ENCODE measurements at regions not wholly inside any gene's neighbourhood (a gene's known extent, or its start where the extent isn't known, plus 50 kb on each side); places are given as distances from the start of the nearest gene placed in this dataset.

- TF ChIP-seq USF1 (IDR thresholded peaks at IDR 0.05) (no peak), TCF12 (IDR thresholded peaks at IDR 0.05; ENCODE audit: low read depth) (no peak), REST (IDR thresholded peaks at IDR 0.05; ENCODE audit: low read depth) (no peak), EP300 (IDR thresholded peaks at IDR 0.05; ENCODE audit: borderline replicate concordance) (no peak), EGR1 (IDR thresholded peaks at IDR 0.05) (no peak), RAD21 (IDR thresholded peaks at IDR 0.05; ENCODE audit: low read depth) (no peak), MAX (IDR thresholded peaks at IDR 0.05) (no peak), FOXM1 (IDR thresholded peaks at IDR 0.05; ENCODE audit: borderline replicate concordance, low read depth) (no peak)
Measured at GRCh38 chr17:63120406-63120805, 154.4 kb downstream of the TANC2 start.

GRCh38 chr17:63124536-63124935, 158.5 kb downstream of the TANC2 start:
- no peak for TF ChIP-seq CREB1 (IDR thresholded peaks at IDR 0.05; ENCODE audit: low read depth)
- no peak for TF ChIP-seq RAD21 (IDR thresholded peaks at IDR 0.05; ENCODE audit: low read depth)
- no peak for TF ChIP-seq EGR1 (IDR thresholded peaks at IDR 0.05)
- no peak for TF ChIP-seq TAF1 (IDR thresholded peaks at IDR 0.05; ENCODE audit: low read depth)

GRCh38 chr17:63124958-63125357, 158.9 kb downstream of the TANC2 start:
- TF ChIP-seq CREB1 (IDR thresholded peaks at IDR 0.05; ENCODE audit: low read depth) (no peak), NFIC (IDR thresholded peaks at IDR 0.05) (no peak), EGR1 (IDR thresholded peaks at IDR 0.05) (no peak), CEBPB (IDR thresholded peaks at IDR 0.05) (no peak), RAD21 (IDR thresholded peaks at IDR 0.05; ENCODE audit: low read depth) (no peak), REST (IDR thresholded peaks at IDR 0.05; ENCODE audit: low read depth) (no peak), EP300 (IDR thresholded peaks at IDR 0.05; ENCODE audit: borderline replicate concordance) (no peak), ZBTB7A (IDR thresholded peaks at IDR 0.05; ENCODE audit: low read depth) (no peak), USF1 (IDR thresholded peaks at IDR 0.05) (no peak), MAX (IDR thresholded peaks at IDR 0.05) (no peak)

GRCh38 chr17:63125987-63126386, 160.0 kb downstream of the TANC2 start:
- TF ChIP-seq TEAD4 (IDR thresholded peaks at IDR 0.05) (no peak), FOXM1 (IDR thresholded peaks at IDR 0.05; ENCODE audit: borderline replicate concordance, low read depth) (no peak), CEBPB (IDR thresholded peaks at IDR 0.05) (no peak), TAF1 (IDR thresholded peaks at IDR 0.05; ENCODE audit: low read depth) (no peak), YY1 (IDR thresholded peaks at IDR 0.05; ENCODE audit: low read depth) (no peak)

- TF ChIP-seq CEBPB (IDR thresholded peaks at IDR 0.05) (no peak), CREB1 (IDR thresholded peaks at IDR 0.05; ENCODE audit: low read depth) (no peak), NFIC (IDR thresholded peaks at IDR 0.05) (no peak), TCF12 (IDR thresholded peaks at IDR 0.05; ENCODE audit: low read depth) (no peak), FOXM1 (IDR thresholded peaks at IDR 0.05; ENCODE audit: borderline replicate concordance, low read depth) (no peak), ZBTB7A (IDR thresholded peaks at IDR 0.05; ENCODE audit: low read depth) (no peak), YY1 (IDR thresholded peaks at IDR 0.05; ENCODE audit: low read depth) (no peak), REST (IDR thresholded peaks at IDR 0.05; ENCODE audit: low read depth) (no peak), TEAD4 (IDR thresholded peaks at IDR 0.05) (no peak), MAX (IDR thresholded peaks at IDR 0.05) (no peak), EP300 (IDR thresholded peaks at IDR 0.05; ENCODE audit: borderline replicate concordance) (no peak), EGR1 (IDR thresholded peaks at IDR 0.05) (no peak), TAF1 (IDR thresholded peaks at IDR 0.05; ENCODE audit: low read depth) (no peak)
Measured at GRCh38 chr17:63126607-63127006, 160.6 kb downstream of the TANC2 start.
